Skin epidermis (tissue), 12 donors: ENCODE measurements at regions not wholly inside any gene's neighbourhood (a gene's known extent, or its start where the extent isn't known, plus 50 kb on each side); places are given as distances from the start of the nearest gene placed in this dataset.

Experiments
- H3K27ac ChIP-seq, 21 experiments: fragments of 200-600 bp; sonication (generic) in 11 of 21; one replicate each; pipeline ENCODE4 v1.5.0; 2020; ENCODE audit warnings: mild to moderate bottlenecking in 3 of 21, inconsistent platforms in 2 of 21, moderate library complexity in 2 of 21
- H3K4me3 ChIP-seq, 7 experiments: fragments of 200-600 bp; sonication (generic) in 2 of 7; one replicate each; pipeline ENCODE4 v1.5.0; 2020; ENCODE audit warnings: inconsistent platforms in 2 of 7, mild to moderate bottlenecking in 2 of 7, moderate library complexity in 1 of 7

DNA sequence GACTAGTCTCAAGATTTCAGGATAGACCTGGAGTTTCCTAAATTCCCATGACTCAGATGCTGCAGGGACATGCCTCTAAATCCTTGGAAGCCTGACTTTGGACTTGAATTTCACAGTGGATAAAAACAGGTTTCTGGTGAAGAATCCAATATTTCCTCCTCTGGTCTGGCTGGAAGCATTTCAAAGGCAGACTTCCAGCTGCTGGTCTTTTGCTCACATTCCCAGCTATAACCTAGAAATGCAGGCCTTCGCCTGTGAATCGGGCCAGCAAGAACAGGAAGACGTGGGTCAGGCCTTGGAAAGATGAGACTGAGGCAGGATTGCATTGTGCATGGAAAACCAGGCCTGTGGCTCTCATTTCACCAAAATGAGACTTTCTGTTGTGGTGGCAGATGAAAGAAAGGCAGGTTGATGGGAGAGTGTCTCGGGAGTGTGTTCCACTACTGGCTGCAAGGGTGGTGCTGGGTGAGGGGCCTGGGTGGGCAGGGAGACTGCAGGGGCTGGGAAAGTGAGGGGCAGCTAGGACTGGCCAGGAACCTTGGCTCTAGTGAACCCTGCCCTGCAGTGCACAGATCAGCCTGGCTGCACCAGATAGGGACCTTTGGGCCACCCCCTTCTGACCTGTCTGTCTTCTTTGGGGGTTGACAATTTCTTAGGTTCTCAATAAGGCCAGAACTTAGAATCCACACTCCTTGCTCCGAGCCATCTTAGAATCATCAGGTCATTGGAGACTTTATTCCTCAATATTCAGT, 488.8 kb upstream of the MKI67 start:
- Histone ChIP-seq H3K27ac (no peak overlapping the region), H3K4me3 (no peak overlapping the region)

- Histone ChIP-seq H3K4me3 (no peak overlapping the region), H3K27ac (no peak overlapping the region)
Measured at GRCh38 chr10:128617532-128617931, 491.3 kb upstream of the MKI67 start.

- Histone ChIP-seq H3K27ac (no peak overlapping the region), H3K4me3 (no peak overlapping the region)
Measured at GRCh38 chr10:128622706-128623105, 496.5 kb upstream of the MKI67 start.

- no peak overlapping the region for H3K27ac ChIP-seq
- H3K4me3 ChIP-seq: no peak overlapping the region
Measured at GRCh38 chr10:128623776-128624175, 497.6 kb upstream of the MKI67 start.

DNA sequence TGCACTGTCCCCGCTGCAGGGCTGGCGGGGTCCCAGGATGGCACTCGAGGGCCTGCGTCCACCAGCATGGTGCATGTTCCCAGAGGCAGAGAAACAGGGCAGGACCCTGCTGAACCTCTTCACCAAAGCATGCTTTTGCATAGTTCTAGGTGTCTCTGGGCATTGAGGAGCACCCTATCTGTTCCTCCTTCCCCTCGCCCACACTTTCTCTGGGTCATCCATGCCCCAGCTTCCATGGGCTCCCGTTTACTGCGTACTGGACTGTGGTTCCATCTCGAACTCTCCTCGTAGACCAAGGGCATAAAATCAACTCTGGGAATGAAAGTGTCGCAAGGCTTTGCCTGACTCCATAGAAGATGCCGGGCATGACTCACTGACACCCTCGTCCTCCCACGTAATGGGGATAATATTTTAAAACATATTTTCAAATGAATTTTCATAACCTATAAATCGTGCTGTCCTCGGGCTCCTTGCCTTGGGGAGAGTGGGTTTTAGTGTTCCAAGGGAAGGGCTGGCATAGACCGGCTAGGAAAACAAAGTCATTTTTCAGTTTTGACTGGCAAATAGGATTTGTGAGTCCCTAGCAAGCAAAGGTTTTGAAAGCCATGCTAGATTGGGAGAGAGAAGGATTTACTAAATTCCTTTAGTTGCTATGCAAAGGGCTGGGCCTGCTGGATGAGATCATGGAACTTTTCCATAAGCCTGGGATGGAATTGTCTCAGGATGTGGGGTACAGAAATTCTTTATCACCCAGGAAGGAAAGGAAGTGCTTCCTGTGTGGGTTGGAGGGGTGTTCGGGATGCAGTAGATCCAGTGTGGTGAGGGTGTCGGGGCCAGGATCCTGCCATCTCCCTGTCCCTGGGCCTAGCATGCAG, 498.7 kb upstream of the MKI67 start:
- Histone ChIP-seq H3K27ac (no peak overlapping the region), H3K4me3 (no peak overlapping the region)

GRCh38 chr10:128625926-128626325, 499.7 kb upstream of the MKI67 start:
- Histone ChIP-seq H3K27ac (no peak overlapping the region), H3K4me3 (no peak overlapping the region)

GRCh38 chr10:128626397-128627000, 500.3 kb upstream of the MKI67 start:
- Histone ChIP-seq H3K4me3 (no peak overlapping the region), H3K27ac (no peak overlapping the region)

DNA sequence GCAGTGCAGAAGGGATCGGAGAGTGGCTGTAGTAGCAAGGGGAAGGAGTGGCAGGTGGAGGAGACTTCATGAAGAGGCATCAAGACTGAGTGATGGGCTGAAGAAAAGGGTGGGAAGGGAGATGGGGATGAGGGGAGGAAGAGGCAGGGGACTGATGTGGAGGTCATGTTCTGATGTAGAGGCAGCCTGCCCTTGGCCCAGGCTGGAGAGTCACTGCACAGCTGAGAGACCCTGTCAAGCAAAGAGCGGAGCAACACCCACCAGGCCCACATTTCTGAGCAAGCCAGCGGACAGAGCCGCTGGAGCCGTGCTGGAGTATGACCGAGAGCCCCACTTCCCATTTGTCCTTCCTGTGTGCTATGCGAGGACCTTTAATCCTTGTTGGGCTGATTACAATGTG, 501.6 kb upstream of the MKI67 start:
- no peak overlapping the region for H3K27ac ChIP-seq
- no peak overlapping the region for H3K4me3 ChIP-seq

DNA sequence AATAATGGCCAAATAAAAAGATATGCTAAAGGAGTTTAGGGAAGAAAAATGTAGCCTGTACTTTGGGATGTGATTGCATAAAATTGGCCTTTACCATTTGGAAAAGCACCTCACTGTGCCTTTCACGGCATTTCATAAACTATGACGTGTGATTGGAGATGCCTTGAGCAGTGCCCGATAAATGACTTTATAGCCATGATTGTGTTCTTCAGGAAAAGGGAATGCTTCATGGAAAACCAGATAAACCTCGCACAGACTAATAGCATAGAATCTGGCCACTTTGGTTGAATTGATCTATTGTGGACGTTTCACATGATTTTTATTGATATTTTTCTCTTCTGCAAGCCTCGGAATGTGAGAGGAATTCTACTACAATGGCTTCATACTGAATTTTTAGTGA, 502.0 kb upstream of the MKI67 start:
- no peak overlapping the region for H3K27ac ChIP-seq
- H3K4me3 ChIP-seq: no peak overlapping the region

DNA sequence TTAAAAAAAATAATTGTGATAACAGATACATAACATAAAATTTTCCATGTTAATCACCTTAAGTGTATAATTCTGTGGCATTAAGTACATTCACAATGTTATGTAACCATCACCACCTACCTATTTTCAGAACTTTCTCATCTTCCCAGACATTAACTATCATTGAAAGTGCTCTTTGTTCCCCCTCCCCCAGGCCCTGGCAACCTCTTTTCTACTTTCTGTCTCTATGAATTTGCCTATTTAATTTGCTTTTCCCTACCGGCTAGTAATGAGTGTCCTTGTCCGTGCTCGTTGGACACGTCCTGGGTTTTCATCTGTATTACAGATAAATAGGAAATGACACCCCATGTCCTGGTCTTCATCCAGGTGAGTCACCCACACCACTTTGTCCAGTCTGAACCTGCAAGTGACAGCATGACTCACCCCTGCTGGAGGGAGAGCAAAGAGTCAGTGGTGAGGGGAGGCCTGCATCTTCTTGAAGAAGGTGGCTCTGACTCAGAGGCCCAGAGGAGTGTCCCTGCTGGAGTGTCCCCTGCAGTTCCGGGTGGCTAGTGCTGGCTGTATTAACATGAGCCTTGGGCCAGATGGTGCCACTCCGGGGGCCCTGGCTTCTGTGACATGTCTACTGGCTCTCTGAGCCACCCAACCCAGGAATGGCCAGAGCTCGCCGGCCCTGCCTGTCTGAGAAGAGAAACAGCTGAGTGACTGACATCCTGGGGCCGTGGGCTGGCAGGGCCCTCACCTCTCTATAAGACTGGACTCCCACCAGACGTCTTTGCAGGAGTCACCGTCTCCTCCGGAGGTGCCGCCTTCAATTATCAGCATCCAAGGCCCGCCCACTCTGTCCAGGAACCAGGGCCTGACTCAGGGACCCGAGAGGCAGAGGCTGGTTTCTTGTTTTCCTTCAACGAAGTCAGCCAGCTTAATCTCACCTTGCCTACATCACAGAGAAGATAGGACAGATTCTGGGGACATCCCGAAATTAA, 503.2 kb upstream of the MKI67 start:
- Histone ChIP-seq H3K4me3 (no peak overlapping the region), H3K27ac (no peak overlapping the region)

- no peak overlapping the region for H3K27ac ChIP-seq
- H3K4me3 ChIP-seq: no peak overlapping the region
Measured at GRCh38 chr10:128630787-128631252, 504.6 kb upstream of the MKI67 start.

- no peak overlapping the region for H3K4me3 ChIP-seq
- no peak overlapping the region for H3K27ac ChIP-seq
Measured at GRCh38 chr10:128631801-128632241, 505.6 kb upstream of the MKI67 start.

DNA sequence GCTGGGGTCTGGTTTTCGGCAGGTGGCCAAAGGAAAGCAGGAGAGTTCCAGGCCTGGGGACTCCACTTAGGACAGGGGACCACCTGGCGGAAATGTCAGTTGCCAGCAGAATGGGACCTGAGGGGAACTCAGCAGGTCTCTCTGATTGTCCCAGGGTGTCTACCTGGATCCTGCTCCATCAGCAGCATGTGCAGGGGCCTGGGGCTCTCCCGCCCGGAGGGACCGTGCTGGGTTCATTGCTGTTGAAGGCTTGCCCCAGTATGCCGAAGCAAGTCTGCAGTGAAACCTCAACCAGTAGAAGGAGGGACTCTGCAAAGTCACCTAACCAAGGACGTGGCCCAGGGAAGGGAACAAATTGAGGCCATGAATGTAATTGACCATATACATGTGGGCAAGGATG, 506.5 kb upstream of the MKI67 start:
- H3K27ac ChIP-seq: no peak overlapping the region
- H3K4me3 ChIP-seq: no peak overlapping the region

DNA sequence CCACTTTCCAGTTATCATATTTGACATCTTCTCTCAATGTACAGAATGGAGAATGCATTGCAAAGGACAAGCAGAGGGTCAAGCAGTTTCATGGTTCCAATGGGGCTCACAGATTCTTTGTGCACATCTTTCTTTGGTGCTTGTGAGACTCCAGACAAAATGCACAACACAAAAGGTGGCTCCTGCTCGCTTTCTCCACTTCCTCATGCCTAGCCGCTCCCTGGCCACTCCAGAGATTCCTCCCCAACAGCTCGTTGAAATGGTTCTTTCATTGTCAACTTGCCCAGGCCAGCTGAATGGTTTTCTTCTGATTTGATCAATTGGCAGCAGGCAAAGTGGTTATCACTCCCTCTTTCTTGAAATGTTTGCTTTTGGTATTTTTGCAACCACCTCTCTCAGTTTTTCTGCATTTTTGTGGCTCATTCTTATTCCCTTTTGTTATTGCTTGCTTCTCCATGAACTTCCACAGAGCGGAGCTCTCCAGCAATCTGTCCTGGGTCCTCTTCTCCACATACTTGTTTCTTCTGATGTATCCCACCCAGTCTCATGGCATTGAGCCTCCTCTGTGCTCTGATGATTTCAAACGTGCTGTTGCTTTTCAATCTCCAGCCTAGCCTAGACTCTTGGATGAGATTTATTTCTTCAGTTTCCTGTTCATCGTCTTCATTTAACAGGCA, 507.8 kb upstream of the MKI67 start:
- H3K4me3 ChIP-seq: no peak overlapping the region
- no peak overlapping the region for H3K27ac ChIP-seq

- Histone ChIP-seq H3K4me3 (no peak overlapping the region), H3K27ac (no peak overlapping the region)
Measured at GRCh38 chr10:128642023-128642422, 515.8 kb upstream of the MKI67 start.

DNA sequence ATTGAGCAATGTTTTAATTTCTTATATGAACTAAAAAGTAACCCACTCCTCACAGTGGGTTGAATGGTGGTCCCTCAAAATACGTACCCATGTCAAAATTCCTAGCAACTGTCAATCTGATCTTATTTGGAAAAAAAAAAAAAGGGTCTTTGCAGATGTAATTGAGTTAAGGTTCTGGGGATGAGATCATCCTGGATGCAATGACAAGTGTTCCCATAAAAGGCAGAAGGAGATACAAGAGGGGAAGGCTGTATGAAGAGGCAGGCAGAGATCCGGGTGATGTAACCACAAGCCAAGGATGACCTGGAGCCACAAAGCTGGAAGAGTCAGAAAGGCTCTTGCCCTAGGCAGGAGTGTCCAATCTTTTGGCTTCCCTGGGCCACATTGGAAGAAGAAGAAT, 516.3 kb upstream of the MKI67 start:
- no peak overlapping the region for H3K4me3 ChIP-seq
- H3K27ac ChIP-seq: no peak overlapping the region

- Histone ChIP-seq H3K27ac (no peak overlapping the region), H3K4me3 (no peak overlapping the region)
Measured at GRCh38 chr10:128643658-128644057, 517.4 kb upstream of the MKI67 start.

DNA sequence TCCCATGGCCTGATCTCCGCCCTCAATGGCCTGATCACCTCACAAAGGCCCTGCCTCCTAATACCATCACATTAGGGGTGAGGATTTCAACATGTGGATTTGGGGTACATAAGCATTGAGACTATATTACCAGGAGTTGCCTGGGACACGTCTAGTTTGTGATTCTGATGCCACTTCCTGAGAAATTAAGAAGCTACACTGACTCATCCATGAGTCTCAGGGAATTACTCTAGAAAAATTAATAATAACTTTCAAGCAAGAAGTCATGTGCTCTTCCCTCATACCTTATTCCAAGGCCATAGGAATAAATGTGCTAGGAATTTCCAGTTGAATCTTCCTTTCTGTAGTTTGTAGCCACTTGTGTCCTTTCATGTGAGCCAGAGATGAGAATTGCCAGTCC, 519.3 kb upstream of the MKI67 start:
- Histone ChIP-seq H3K4me3 (no peak overlapping the region), H3K27ac (no peak overlapping the region)

DNA sequence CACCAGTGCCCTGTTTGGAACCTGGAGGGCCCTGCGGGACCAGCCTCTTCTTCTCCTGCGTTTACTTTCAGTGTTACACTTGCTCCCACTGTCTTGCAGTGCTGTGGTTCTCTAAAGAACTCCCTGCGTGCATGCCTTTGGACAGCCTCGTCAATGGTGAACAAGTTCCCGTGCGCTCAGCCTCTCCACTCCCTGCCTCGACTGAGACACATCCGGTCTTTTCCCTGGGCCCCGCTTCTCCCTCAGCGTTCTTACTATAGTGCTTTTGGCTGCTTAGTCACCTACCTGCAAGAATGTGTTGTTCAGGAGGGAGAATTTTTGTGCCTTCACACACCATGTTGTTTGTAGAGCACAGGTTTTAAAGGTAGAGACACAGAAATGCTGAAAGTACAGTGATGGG, 520.7 kb upstream of the MKI67 start:
- H3K4me3 ChIP-seq: no peak overlapping the region
- no peak overlapping the region for H3K27ac ChIP-seq
